H54 (cell line): ENCODE measurements at regions not wholly inside any gene's neighbourhood (a gene's known extent, or its start where the extent isn't known, plus 50 kb on each side); places are given as distances from the start of the nearest gene placed in this dataset.
A peak's percentile ranks its signal among the peaks of the same experiment; 100 is the strongest.
"Not testable (repeated sequence)": the region's sequence is repeated elsewhere in the genome, so short reads cannot be mapped to it uniquely, and the experiment has no call there.

Experiments
- DNase-seq: peaks from one replicate; pipeline ENCODE4 v3.0.0; 2011; ENCODE audit warnings: low spot score, mixed read lengths; ENCODE audit not compliant: insufficient read length
- FAIRE-seq: peaks from 3 replicates; lab custom pipeline; 2011; peaks lifted over from hg19 to GRCh38; lab: Jason Lieb, UNC
- POLR2A ChIP-seq: IDR thresholded peaks from 2 replicates; pipeline ENCODE4 v1.6.1; 2011; ENCODE audit warnings: low read depth, mild to moderate bottlenecking, low read length

DNA sequence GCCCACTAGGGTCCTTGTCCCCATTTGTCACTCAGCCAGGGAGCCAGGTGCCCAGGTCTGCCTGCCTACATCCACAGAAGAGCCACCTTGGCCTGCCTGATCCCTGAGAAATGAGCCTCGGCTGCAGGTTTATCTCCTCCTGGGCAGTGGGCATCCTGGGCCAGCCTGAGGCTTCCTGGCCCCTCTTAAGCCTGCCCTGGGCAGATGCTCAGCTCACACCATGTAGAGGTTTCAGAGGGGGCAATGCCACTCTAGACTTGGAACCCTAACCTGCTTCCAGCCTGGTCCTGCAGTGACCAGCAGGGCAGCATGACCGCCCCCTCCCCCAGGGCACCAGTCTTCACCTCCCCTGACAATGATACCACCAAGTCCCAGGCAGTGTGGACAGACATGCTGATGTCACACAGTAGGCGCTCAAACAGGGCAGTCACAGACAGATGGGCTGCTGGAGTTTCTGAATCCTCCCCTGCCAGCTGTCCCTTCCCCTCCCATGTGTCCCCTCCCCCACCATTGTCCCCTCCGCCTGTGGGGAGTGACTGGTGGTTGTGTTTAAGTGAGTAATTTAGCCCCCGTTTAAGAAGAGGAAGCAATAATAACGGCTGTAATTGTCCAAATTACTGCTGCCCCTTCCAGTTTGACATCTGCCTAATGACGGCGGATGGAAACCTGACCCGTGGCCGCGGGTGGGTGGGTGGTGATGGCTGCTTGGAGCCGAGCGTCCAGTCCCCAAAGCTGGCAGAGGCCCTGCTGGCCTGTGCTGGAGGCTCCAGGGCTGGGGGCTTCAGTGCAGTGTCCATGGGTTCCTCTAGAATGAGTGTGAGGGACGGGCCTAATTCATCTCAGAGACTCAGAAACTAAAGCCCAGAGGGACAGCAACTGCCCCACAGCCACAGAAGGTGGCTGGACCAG lies 147.7 kb downstream of the BARX1 start:
- DNase-seq: peak; percentile 3
- FAIRE-seq: no peak
- TF ChIP-seq POLR2A: no peak

GRCh38 chr9:93801581-93802284 lies 153.4 kb downstream of the BARX1 start:
- no peak for FAIRE-seq

GRCh38 chr9:93801120-93801519 lies 154.0 kb downstream of the BARX1 start:
- DNase-seq (no peak), FAIRE-seq (no peak)
- no peak for TF ChIP-seq POLR2A

More at GRCh38 chr9:93801581-93802284, 153.4 kb downstream of the BARX1 start:
- DNase-seq: no peak
- TF ChIP-seq POLR2A: no peak

GRCh38 chr9:93792358-93792757 lies 162.8 kb downstream of the BARX1 start:
- FAIRE-seq (peak; percentile 38), DNase-seq (no peak)
- TF ChIP-seq POLR2A: no peak

DNA sequence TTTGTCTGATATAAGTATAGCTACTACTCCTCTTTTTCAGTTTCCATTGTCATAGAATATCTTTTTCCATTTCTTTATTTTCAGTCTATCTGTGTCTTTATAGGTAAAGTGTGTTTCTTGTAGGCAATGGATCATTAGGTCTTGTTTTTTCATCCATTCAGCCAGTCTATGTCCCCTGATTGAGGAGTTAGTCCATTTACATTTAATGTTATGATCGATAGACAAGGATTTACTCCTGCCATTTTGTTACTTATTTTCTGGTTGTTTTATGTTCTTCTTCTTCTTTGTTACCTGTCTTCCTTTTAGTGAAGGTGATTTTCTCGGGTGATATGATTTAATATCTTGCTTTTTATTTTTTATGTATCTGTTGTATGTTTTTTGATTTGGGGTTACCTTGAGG lies 169.0 kb downstream of the BARX1 start:
- no peak for TF ChIP-seq POLR2A
- DNase-seq (no peak), FAIRE-seq (peak; percentile 84)

- DNase-seq (no peak), FAIRE-seq (no peak)
- TF ChIP-seq POLR2A: no peak
These were observed 178.3 kb downstream of the BARX1 start for GRCh38 chr9:93776873-93777272.

GRCh38 chr9:93776256-93776655 lies 178.9 kb downstream of the BARX1 start:
- DNase-seq: no peak
- FAIRE-seq: no peak
- no peak for TF ChIP-seq POLR2A

GRCh38 chr9:93774331-93775102 lies 180.6 kb downstream of the BARX1 start:
- no peak for FAIRE-seq

DNA sequence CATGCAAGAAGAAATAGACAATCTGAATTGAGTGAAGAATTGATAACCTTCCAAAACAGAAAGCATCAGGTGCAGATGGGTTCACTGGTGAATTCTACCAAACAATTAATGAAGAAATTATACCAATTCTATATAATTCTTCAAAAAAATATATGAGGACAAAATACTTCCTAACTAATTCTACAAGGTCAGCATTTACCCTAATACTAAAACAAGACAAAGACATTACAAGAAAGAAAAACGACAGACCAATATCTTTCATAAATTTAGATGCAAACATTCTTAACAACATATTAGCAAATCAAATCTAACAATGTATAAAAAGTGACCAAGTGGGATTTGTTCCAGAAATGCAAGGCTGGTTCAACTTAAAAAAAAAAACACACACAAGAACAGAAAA lies 183.9 kb downstream of the BARX1 start:
- FAIRE-seq (peak; percentile 6), DNase-seq (no peak)
- TF ChIP-seq POLR2A: no peak

More at GRCh38 chr9:93774331-93775102, 180.6 kb downstream of the BARX1 start:
- no peak for DNase-seq
- no peak for TF ChIP-seq POLR2A

GRCh38 chr9:93761822-93762221 lies 185.4 kb downstream of the PHF2 start:
- no peak for TF ChIP-seq POLR2A
- FAIRE-seq (peak; percentile 41), DNase-seq (no peak)

GRCh38 chr9:93750045-93750444 lies 173.7 kb downstream of the PHF2 start:
- FAIRE-seq (peak; percentile 66), DNase-seq (no peak)
- TF ChIP-seq POLR2A: no peak

DNA sequence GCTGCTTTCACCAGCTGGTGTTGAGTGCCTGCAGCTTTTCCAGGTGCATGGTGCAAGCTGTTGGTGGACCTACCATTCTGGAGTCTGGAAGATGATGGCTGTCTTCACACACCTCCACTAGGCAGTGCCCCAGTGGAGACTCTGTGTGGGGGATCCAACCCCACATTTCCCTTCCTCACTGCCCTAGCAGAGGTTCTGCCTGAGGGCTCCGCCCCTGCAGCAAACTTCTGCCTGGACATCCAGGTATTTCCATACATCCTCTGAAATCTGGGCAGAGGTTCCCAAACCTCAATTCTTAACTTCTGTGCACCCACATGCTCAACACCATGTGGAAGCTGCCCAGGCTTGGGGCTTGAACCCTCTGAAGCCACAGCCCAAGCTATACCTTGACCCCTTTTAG lies 172.4 kb downstream of the PHF2 start:
- not testable (repeated sequence) for DNase-seq, FAIRE-seq

- TF ChIP-seq POLR2A: no peak
- FAIRE-seq (peak; percentile 6), DNase-seq (no peak)
These were observed 155.6 kb downstream of the PHF2 start for GRCh38 chr9:93731963-93732362.

DNA sequence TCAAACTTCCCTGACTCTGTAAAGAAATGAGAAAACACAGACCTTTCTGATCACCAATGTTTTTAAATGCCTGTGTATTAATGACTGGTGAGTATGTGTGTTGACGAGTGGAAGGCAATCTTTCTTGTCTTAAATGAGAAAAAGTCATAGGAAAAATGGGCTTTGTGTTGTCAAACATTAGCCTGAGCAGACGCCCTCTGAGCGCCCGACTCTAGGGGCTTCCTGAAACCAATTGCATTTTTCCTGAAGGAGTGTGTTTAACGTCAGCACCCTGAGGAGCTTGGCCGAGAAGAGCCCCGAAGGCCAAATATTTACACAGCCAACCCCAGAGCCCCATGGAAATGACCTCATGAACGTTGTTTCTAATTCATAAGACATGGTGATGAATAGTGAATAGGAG lies 154.3 kb downstream of the PHF2 start:
- no peak for DNase-seq
- no peak for FAIRE-seq
- no peak for TF ChIP-seq POLR2A
